ENCODE measurements at regions not wholly inside any gene's neighbourhood (a gene's known extent, or its start where the extent isn't known, plus 50 kb on each side); places are given as distances from the start of the nearest gene placed in this dataset.

- no peak overlapping the region for H2AFZ ChIP-seq (ENCODE audit: low read depth)
- DNase-seq, result no peak
- H3K4me2 ChIP-seq, result no peak overlapping the region
- no peaks in the 10 kb centered on the region; a peak in 1 of 4 replicates for H3K4me1 ChIP-seq (ENCODE audit: control insufficient read depth in 1 of 2, insufficient read depth in 2 of 2, low read depth in 1 of 2, low read length in 1 of 2)
- ChIA-PET POLR2A (no interaction called here), CTCF (no interaction called here)
- no peaks in the 10 kb centered on the region for H3K79me2 ChIP-seq (ENCODE audit: insufficient read depth)
- WGBS (ENCODE audit: low lambda C conversion rate), result 74% methylated on average over 1 of the region's 1 CpG
- no peaks in the 10 kb centered on the region for H4K20me1 ChIP-seq (ENCODE audit: insufficient read depth)
- no peak overlapping the region for H3K27ac ChIP-seq (ENCODE audit: low read depth in 2 of 2, low read length in 1 of 2)
- H3F3A ChIP-seq (replicated peaks; ENCODE audit: insufficient read depth), result no peaks in the 10 kb centered on the region
- H3K9ac ChIP-seq, result no peak overlapping the region
- H3K9me3 ChIP-seq, result no peaks in the 10 kb centered on the region
- H3K9me2 ChIP-seq, result no peaks in the 10 kb centered on the region
- no peaks in the 10 kb centered on the region for H3K27me3 ChIP-seq (ENCODE audit: insufficient read depth)
- TF ChIP-seq RCOR1 (IDR thresholded peaks at IDR 0.05; ENCODE audit: low read length) (no peak), REST (IDR thresholded peaks at IDR 0.05; ENCODE audit: low read depth, low read length) (no peak), FOXM1 (IDR thresholded peaks at IDR 0.05; ENCODE audit: low read depth) (no peak), RFX5 (IDR thresholded peaks at IDR 0.05; ENCODE audit: low read length) (no peak), RAD21 (IDR thresholded peaks at IDR 0.05; ENCODE audit: low read length) (no peak), EP300 (IDR thresholded peaks at IDR 0.05; ENCODE audit: borderline replicate concordance in 1 of 2, low read depth in 1 of 2, low read length in 1 of 2) (no peak), PBX3 (IDR thresholded peaks at IDR 0.05) (no peak), ELF1 (IDR thresholded peaks at IDR 0.05) (no peak), RXRA (IDR thresholded peaks at IDR 0.05; ENCODE audit: borderline replicate concordance, low read depth) (no peak), TCF12 (IDR thresholded peaks at IDR 0.05) (no peak)
- no peak overlapping the region for H3K4me3 ChIP-seq (ENCODE audit: low read depth in 2 of 2, low read length in 1 of 2)
- H3K36me3 ChIP-seq (replicated peaks in 1 of 2; ENCODE audit: control insufficient read depth in 1 of 2, insufficient read depth in 2 of 2, low read length in 1 of 2), result no peaks in the 10 kb centered on the region
These were observed 238.8 kb downstream of the CNTN3 start for GRCh38 chr3:74375653-74376052.

GRCh38 chr3:74372743-74373142 is 241.7 kb downstream of the CNTN3 start:
- H2AFZ ChIP-seq (ENCODE audit: low read depth), result no peak overlapping the region
- H3K4me1 ChIP-seq (ENCODE audit: control insufficient read depth in 1 of 2, insufficient read depth in 2 of 2, low read depth in 1 of 2, low read length in 1 of 2), result no peaks in the 10 kb centered on the region; a peak in 1 of 4 replicates
- no peak overlapping the region for H3K4me3 ChIP-seq (ENCODE audit: low read depth in 2 of 2, low read length in 1 of 2)
- no peaks in the 10 kb centered on the region for H3K9me2 ChIP-seq
- ChIA-PET POLR2A (no interaction called here), CTCF (no interaction called here)
- H3K27me3 ChIP-seq (ENCODE audit: insufficient read depth), result no peaks in the 10 kb centered on the region
- no peak for DNase-seq
- 54% methylated on average over 2 of the region's 2 CpGs for WGBS (ENCODE audit: low lambda C conversion rate)
- H3K4me2 ChIP-seq, result no peak overlapping the region
- H3K36me3 ChIP-seq (replicated peaks in 1 of 2; ENCODE audit: control insufficient read depth in 1 of 2, insufficient read depth in 2 of 2, low read length in 1 of 2), result peaks cover 0 to 4% of the 10 kb centered on the region in 2 experiments
- no peaks in the 10 kb centered on the region for H3F3A ChIP-seq (replicated peaks; ENCODE audit: insufficient read depth)
- H3K9ac ChIP-seq, result no peak overlapping the region
- H3K79me2 ChIP-seq (ENCODE audit: insufficient read depth), result no peaks in the 10 kb centered on the region
- H3K9me3 ChIP-seq, result no peaks in the 10 kb centered on the region
- no peak overlapping the region for H3K27ac ChIP-seq (ENCODE audit: low read depth in 2 of 2, low read length in 1 of 2)
- no peaks in the 10 kb centered on the region for H4K20me1 ChIP-seq (ENCODE audit: insufficient read depth)
- TF ChIP-seq ZBTB33 (IDR thresholded peaks at IDR 0.05; ENCODE audit: borderline replicate concordance, low read depth) (no peak), FOSL2 (IDR thresholded peaks at IDR 0.05; ENCODE audit: borderline replicate concordance, low read depth) (no peak), RAD21 (IDR thresholded peaks at IDR 0.05; ENCODE audit: low read length) (no peak), FOXJ3 (CRISPR knock-in tag; IDR thresholded peaks at IDR 0.05) (no peak), RFX5 (IDR thresholded peaks at IDR 0.05; ENCODE audit: low read length) (no peak), EZH2phosphoT487 (IDR thresholded peaks at IDR 0.05; ENCODE audit: borderline replicate concordance, low read depth) (no peak), MXI1 (IDR thresholded peaks at IDR 0.05; ENCODE audit: low read depth, low read length) (no peak), MAX (IDR thresholded peaks at IDR 0.05; ENCODE audit: low read depth) (no peak), GABPA (IDR thresholded peaks at IDR 0.05; ENCODE audit: low read depth) (no peak), CTCF (IDR thresholded peaks at IDR 0.05) (no peak), IRF3 (IDR thresholded peaks at IDR 0.05; ENCODE audit: low read depth, low read length) (no peak), FOXM1 (IDR thresholded peaks at IDR 0.05; ENCODE audit: low read depth) (no peak)
